Mammary epithelial cell (primary cell): ENCODE measurements at regions not wholly inside any gene's neighbourhood (a gene's known extent, or its start where the extent isn't known, plus 50 kb on each side); places are given as distances from the start of the nearest gene placed in this dataset.

ENCODE experiments used
- CTCF ChIP-seq, 2 donors: IDR thresholded peaks in 1 of 2; conservative IDR thresholded peaks in 1 of 2; 2 replicates each; pipeline ENCODE4 v1.5.1; 2011 to 2012; ENCODE audit warnings: inconsistent platforms in 2 of 2, low read length in 2 of 2, mild to moderate bottlenecking in 2 of 2, control low read depth in 1 of 2, low read depth in 1 of 2; ENCODE audit not compliant: insufficient read depth in 1 of 2; ENCODE audit errors: extremely low read depth in 1 of 2
- EZH2 ChIP-seq: IDR thresholded peaks from 2 replicates; pipeline ENCODE4 v1.6.1; 2012; ENCODE audit warnings: low read length, inconsistent platforms, borderline replicate concordance

GRCh38 chr4:177713454-177713853 lies 271.2 kb upstream of the AGA start:
- TF ChIP-seq CTCF (conservative IDR thresholded peaks at IDR 0.05 in 1 of 2, IDR thresholded peaks at IDR 0.05 in 1 of 2; ENCODE audit: extremely low read depth in 1 of 2, insufficient read depth in 1 of 2, low read depth in 1 of 2, low read length in 2 of 2) (no peak), EZH2 (no peak)
